Hematopoietic multipotent progenitor cell treated with erythropoietin and hydrocortisone succinate and interleukin-3 and kit ligand, for 8 days (in vitro differentiated cells): ENCODE measurements at regions not wholly inside any gene's neighbourhood (a gene's known extent, or its start where the extent isn't known, plus 50 kb on each side); places are given as distances from the start of the nearest gene placed in this dataset.

Source experiments
- DNase-seq: peaks from one replicate; pipeline ENCODE4 v3.0.0-alpha.2; 2015

DNA sequence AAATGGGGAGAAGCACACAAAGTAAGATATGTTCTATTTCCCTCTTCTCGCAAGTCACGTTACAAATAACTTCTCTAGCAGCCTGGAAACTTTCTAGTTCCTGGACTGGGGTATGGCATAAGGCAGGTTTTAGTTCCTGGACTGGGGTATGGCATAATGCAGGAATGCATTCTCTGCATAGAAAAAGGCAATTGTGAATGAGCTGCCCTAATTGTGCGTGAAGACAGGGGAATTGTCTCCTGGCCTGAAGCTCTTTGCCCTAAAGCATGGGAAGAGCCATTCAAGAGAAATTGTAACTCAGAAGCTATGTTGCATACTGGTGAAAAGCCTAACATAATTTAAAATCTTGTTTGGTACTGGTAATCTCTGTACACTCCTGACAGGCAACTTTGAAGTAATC is 54.3 kb upstream of the CBLB start:
- no peak for DNase-seq

DNA sequence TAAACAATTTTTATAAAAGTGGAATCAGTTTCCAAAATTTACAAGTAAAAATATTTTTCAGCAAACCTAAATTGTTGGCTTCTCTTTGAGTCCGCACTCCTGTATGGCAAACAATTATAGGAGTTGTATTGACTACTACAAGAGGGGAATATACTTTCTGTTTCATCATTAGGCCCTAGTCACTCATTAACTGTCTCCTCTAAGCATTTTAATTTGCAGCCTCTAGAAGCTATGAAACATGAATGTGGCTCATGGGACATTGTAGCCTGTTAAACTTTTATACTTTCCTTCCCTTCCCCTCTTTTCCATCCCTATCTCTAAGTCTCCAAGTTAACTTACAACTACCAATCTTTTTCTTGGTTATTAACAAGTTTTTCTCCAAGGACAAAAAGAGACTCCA is 58.9 kb upstream of the CBLB start:
- DNase-seq = no peak

DNA sequence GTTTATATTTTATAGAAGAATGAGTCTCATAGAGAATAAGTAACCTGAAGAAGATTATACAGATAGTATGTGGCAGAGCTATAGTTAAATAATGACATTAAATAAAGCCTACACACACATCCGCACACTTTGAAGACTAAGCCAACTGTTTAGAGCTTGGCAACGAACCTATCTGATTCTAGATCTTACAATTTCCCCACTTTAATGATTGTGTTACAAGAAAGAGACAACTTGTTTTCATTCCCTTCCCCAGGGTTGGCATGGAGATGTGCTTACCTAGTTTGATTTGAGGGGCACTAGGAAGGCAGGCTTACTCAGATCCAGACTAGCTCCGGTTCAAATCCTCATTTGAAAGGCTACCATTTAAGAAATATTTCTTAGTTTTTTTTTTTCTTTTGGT is 61.9 kb upstream of the CBLB start:
- no peak for DNase-seq

- no peak for DNase-seq
Observed at GRCh38 chr3:105931500-105931899, 62.7 kb upstream of the CBLB start.

- no peak for DNase-seq
Observed at GRCh38 chr3:105933871-105934270, 65.1 kb upstream of the CBLB start.

GRCh38 chr3:105938101-105938500 is 69.3 kb upstream of the CBLB start:
- DNase-seq = no peak

DNA sequence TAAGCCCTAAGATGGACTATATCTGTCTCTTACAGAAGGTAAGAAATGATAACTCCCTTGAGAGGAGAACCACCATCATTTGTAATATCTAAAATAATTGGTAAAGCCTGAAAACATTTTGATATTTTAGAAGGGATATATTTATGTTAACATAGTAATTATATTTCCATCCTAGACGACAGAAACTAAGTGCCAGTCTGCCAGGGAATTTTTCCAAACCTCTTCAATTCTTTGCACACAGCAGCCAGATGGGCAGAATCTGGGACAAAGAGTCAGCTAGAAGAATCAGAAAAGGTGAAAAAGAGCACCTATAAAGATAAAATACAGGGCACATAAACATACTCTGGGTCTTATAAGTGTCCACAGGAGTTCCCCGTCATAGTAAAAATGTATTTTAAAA is 70.0 kb upstream of the CBLB start:
- DNase-seq = no peak

- no peak for DNase-seq
Observed at GRCh38 chr3:105944276-105944675, 75.5 kb upstream of the CBLB start.

DNA sequence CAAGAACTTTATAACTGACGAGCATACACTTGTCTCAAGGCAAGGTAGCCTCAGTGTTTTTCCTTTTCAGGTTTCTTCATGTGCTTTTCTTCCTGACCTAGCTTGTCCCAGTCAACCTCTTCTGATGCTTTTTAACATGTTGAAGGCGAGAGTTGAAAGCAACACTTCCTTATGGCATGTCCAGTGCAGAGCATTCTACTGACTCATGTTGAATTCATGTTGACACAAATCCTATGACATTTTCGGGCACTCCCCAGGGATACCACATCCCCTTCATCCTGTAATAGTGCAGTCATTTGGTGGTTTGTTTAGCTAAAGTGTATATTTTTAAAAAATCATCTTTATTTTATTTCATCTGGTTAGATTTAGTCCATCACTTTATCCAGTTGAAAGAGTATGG is 75.9 kb upstream of the CBLB start:
- DNase-seq = no peak

DNA sequence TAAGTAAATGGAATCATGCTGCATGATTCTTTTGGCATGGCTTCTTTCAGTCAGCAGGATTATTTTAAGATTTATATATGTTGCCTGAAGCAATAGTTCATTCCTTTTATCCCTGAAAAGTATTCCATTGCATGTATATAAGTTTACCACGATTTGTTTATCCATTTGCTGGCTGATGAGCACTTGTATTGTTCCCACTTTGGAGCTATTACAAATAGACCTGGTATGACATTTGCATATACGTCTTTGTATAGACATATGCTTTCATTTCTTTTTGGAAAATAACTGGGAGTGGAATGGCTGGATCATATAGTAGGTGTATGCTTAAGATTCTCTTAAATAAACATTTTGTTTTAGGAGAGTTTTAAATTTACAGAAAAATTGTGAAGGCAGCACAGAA is 79.3 kb upstream of the CBLB start:
- DNase-seq = no peak

- no peak for DNase-seq
Observed at GRCh38 chr3:105950881-105951600, 82.2 kb upstream of the CBLB start.

DNA sequence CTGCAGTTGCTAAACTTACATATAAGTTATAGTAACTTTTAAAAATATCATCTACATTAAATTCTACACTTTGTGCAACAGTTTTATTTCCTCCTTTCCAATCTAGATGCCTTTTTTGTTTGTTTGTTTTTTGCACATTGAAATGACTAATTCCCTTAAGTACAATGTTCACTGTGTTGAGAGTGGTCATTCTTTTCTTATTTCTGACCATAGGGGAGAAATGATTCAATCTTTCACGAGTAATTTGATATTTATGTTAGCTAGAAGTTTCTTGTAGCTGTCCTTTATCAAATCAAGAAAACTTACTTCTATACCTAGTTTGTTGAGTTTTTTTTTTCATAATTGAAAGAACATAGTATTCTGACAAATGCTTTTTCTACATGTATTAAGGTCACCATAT is 85.0 kb upstream of the CBLB start:
- no peak for DNase-seq

- no peak for DNase-seq
Observed at GRCh38 chr3:105956306-105956705, 87.5 kb upstream of the CBLB start.

DNA sequence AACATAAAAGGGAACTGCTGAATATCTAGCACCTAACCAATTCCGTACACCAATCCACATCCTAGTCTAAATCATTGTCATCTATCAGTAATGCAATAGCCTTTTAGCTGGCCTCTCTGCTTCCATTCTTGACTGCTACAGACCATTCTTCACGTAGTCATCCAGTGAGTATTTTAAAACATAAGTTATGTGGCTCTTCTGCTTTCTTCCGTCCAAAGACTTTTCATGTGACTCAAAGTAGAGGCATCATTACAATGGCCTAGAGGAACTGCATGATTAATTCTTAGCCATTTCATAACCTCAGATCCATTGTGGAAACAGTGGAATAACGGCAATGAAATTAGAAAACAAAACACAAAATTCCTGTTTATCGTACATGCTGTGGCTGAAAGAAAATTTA is 88.9 kb upstream of the CBLB start:
- DNase-seq = no peak

GRCh38 chr3:105958237-105959000 is 89.6 kb upstream of the CBLB start:
- DNase-seq = no peak

- DNase-seq = peak; percentile 26
Observed at GRCh38 chr3:105959851-105960250, 91.0 kb upstream of the CBLB start.

GRCh38 chr3:105960381-105960780 is 91.6 kb upstream of the CBLB start:
- DNase-seq = no peak

DNA sequence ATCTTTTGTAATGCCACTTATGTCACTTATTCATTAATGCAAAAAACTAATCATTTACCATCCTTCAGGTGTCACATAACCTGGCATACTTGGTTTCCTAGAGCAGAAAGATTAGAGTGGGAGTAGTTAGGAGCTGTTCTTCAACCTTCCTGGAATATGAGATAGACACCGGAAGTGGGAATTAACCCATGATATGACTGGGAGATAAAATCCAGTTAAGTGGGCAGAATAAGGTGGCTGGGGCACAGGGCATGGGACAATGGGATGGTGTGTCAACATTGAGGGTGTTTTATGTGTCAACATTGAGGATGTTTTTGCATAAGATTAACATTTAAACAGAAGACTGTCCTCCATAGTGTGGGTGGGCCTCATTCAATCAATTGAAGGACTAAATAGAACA is 94.3 kb upstream of the CBLB start:
- no peak for DNase-seq

DNA sequence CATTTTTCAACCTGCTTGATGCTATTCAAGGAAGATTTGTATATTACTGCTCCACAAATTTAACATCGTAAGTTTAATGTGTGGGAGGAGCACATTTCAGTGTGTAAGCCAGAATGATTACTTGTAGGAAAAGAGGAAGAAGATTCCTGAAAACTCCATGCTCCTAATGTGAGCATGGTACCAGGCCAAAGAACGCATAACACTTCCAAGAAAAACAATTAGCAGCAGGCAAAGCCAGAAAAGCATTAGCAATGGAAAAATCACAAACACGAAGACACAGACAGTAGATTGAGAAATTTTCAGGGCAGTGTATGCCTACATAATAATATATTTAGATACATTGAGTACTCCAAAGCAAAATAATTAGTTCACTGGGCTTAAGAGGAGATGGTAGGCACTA is 96.6 kb upstream of the CBLB start:
- no peak for DNase-seq

DNA sequence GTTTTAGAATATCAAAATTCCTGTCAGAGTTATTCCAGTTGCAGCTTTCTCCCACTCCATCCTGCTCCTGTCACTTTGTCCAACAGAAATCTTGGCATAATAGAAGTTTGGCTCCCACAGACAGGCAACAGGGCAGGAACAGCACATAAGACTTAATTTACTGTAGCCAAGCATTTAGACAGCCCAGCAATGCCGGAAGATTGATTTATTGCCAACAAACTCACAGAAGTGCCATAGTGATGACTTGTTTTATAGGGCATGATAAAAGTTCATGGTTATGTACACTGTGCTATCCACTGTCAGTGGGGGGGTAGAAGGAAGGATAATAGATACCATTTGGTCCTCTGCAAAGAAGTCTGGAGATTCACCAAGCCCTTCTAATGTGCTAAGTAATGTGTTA is 98.3 kb upstream of the CBLB start:
- DNase-seq = no peak

DNA sequence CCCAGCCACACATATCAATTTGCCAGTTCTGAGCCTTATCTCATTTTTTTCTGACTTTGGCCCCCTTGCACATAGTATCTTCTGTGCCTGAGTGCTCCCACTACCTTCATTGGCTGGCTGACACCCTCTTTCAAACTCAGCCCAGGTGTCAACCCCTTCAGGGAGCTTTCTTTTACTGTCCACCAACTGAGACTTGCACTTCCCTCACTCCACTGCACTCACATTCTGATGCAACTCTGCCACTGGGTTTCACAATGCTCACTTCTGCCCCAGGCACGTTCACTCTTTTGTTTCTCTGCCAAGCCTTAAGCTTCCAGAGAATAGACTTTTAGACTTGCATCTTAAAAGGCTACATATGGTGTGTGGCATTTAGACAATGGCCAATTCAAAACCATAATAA is 101.5 kb upstream of the CBLB start:
- DNase-seq = peak; percentile 2

GRCh38 chr3:105972069-105972468 is 103.3 kb upstream of the CBLB start:
- DNase-seq = no peak

DNA sequence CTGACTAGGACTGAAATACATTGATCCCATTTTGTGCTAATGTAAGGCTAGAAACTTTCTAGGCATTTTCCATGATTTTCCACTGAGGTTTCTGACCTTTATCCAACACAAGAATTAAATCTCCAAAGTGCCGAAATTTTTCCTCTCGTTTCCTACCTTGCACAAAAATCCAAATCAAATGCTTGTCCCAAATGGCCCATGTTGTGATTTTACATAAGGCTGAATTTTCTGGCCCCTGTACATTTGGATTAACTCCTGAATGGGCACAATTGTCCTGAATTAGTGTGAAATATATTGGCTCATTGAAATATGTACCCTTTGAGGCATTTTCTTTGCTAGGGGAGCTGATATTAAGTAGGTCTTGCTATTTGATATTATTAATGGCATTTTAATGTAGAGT is 105.6 kb upstream of the CBLB start:
- no peak for DNase-seq

DNA sequence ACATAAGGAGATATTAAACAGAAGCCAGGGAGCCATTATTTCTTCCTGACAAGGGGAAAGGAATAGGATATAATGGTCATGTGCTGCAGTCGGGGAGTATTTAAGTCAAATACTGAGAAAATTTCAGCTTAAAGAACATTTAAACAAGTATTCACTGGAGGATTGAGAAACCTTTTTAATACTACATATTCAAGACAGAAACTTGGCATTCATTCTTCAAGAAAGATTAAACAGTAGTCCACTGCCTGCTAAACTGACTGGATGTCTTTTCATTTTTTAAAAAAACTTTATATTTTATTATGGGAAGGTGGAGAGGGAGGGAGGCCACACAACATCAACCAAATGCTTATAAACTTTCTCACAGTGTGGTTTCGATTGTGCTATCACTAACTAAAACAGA is 107.4 kb upstream of the CBLB start:
- DNase-seq = no peak

DNA sequence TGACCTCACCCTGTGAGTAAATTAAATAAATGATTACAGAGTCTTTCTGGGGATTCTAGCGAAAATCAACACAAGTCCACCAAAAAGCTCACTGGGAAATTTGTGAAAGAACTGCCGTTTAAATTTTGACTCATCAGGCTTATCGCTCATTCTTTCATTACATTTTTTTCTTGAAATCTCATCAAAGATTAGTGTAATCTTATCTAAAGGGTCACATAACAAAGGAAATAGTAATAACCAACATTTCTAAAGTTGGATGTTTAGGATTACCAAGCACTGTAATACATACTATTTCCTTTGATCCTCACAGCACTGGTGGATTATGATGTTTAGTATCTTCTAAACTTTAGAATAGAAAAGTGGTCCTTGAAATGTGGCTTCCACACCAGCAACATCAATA is 111.1 kb upstream of the CBLB start:
- DNase-seq = no peak
